ENCODE measurements at regions not wholly inside any gene's neighbourhood (a gene's known extent, or its start where the extent isn't known, plus 50 kb on each side); places are given as distances from the start of the nearest gene placed in this dataset.

DNA sequence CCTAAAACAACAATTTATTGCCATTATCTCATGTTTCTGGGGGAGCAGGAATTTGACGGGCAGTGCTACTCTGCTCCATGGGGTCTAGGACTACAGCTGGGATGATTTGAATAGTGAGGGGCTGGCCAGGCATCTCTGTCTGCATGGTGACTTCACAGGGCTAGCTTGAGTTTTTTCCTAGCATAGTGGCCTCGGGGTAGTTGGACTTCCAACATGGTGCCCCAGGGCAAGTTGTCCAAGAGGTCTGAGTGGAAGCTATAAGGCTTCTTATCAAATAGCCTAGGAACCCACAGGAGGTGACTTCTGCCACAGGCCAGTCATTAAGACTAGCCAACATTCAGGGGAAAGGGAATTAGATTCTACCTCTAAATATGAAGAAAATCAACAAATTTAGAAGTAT lies 92.0 kb upstream of the WLS start:
- TF ChIP-seq, protein P1, sequence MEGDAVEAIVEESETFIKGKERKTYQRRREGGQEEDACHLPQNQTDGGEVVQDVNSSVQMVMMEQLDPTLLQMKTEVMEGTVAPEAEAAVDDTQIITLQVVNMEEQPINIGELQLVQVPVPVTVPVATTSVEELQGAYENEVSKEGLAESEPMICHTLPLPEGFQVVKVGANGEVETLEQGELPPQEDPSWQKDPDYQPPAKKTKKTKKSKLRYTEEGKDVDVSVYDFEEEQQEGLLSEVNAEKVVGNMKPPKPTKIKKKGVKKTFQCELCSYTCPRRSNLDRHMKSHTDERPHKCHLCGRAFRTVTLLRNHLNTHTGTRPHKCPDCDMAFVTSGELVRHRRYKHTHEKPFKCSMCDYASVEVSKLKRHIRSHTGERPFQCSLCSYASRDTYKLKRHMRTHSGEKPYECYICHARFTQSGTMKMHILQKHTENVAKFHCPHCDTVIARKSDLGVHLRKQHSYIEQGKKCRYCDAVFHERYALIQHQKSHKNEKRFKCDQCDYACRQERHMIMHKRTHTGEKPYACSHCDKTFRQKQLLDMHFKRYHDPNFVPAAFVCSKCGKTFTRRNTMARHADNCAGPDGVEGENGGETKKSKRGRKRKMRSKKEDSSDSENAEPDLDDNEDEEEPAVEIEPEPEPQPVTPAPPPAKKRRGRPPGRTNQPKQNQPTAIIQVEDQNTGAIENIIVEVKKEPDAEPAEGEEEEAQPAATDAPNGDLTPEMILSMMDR (IDR thresholded peaks at IDR 0.05), result no peak
- TF ChIP-seq POLR2A (IDR thresholded peaks at IDR 0.05), result no peak

All from prostate gland (tissue), 2 donors.